Esophagus squamous epithelium (tissue), 4 donors: ENCODE measurements at regions not wholly inside any gene's neighbourhood (a gene's known extent, or its start where the extent isn't known, plus 50 kb on each side); places are given as distances from the start of the nearest gene placed in this dataset.

ENCODE experiments used
- CTCF ChIP-seq, 6 experiments: fragments of 450-650 bp in 4 of 6; fragments of 200-600 bp in 2 of 6; sonication (generic) in 2 of 6; IDR thresholded peaks; one replicate each; pipeline ENCODE4 v1.5.1; 2016 to 2019; ENCODE audit warnings: antibody characterized with exemption in 6 of 6, mild to moderate bottlenecking in 4 of 6, moderate library complexity in 4 of 6
- POLR2A ChIP-seq, 4 donors: fragments of 450-650 bp; IDR thresholded peaks; one replicate each; pipeline ENCODE4 v1.6.1; 2017; ENCODE audit warnings: antibody characterized with exemption in 4 of 4, mild to moderate bottlenecking in 4 of 4, moderate library complexity in 3 of 4

GRCh38 chr18:33863912-33864311, 285.9 kb downstream of the ASXL3 start:
- TF ChIP-seq CTCF (IDR thresholded peaks at IDR 0.05) (no peak), POLR2A (IDR thresholded peaks at IDR 0.05) (no peak)
